Activated T-cell treated with anti-CD3 and anti-CD28 coated beads, Interleukin-2, amount 50 U/mL, for 24 hours (primary cell): ENCODE measurements at regions not wholly inside any gene's neighbourhood (a gene's known extent, or its start where the extent isn't known, plus 50 kb on each side); places are given as distances from the start of the nearest gene placed in this dataset.

Experiments used
- DNase-seq: peaks from one replicate; pipeline ENCODE4 v3.0.0-alpha.2; 2020
- H3K27ac Mint-ChIP-seq: 2 replicates; pipeline ENCODE4 v1.8.0; 2020; ENCODE audit warnings: mild to moderate bottlenecking, mixed read lengths
- H3K27me3 Mint-ChIP-seq: 2 replicates; pipeline ENCODE4 v1.8.0; 2020; ENCODE audit warnings: mixed read lengths
- H3K36me3 Mint-ChIP-seq: 2 replicates; pipeline ENCODE4 v1.8.0; 2020; ENCODE audit warnings: low read depth, mixed read lengths
- H3K4me1 Mint-ChIP-seq: 2 replicates; pipeline ENCODE4 v1.8.0; 2020; ENCODE audit warnings: low read depth, mixed read lengths
- H3K4me3 Mint-ChIP-seq: 2 replicates; pipeline ENCODE4 v1.8.0; 2020; ENCODE audit warnings: mild to moderate bottlenecking, moderate library complexity, mixed read lengths
- H3K9me3 Mint-ChIP-seq: 2 replicates; pipeline ENCODE4 v1.8.0; 2020; ENCODE audit warnings: mixed read lengths

DNA sequence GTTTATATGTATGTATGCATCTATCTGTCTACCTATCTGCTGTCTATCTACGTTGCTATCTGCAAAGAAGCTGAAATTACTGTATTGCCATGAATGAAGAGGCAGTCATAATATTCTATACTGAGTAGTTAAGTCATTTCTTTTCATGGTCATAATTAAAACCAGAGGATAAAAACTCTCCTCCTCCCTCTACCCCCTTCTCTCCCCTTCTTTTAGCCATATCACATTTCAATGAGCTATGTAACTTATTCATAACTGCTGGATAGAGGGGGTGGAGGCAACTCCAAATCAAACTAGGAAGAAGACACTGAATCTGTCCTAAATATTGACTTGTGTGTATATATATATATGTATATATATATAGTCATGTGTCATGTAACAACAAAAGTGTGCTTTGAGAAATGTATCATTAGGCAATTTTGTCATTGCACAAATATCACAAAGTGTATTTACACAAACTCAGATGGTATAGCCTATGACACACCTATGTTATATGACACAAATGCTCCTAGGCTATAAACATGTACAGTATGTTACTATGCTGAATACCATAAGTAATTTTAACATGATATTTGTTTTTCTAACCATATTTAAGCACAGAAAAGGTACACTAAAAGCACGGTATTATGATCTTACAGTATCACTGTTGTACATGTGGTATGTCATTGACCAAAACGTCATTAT is 229.7 kb upstream of the KCNMB2 start:
- Mint-ChIP-seq H3K4me1 (no peaks in the 10 kb centered on the region), H3K36me3 (no peaks in the 10 kb centered on the region), H3K9me3 (no peaks in the 10 kb centered on the region), H3K27me3 (no peaks in the 10 kb centered on the region), H3K27ac (no peak overlapping the region), H3K4me3 (no peak overlapping the region)
- DNase-seq: no peak

GRCh38 chr3:178308771-178309170 is 227.5 kb upstream of the KCNMB2 start:
- H3K4me1 Mint-ChIP-seq: no peaks in the 10 kb centered on the region
- no peaks in the 10 kb centered on the region for H3K9me3 Mint-ChIP-seq
- DNase-seq: no peak
- H3K27ac Mint-ChIP-seq: no peak overlapping the region
- no peaks in the 10 kb centered on the region for H3K27me3 Mint-ChIP-seq
- no peaks in the 10 kb centered on the region for H3K36me3 Mint-ChIP-seq
- no peak overlapping the region for H3K4me3 Mint-ChIP-seq

DNA sequence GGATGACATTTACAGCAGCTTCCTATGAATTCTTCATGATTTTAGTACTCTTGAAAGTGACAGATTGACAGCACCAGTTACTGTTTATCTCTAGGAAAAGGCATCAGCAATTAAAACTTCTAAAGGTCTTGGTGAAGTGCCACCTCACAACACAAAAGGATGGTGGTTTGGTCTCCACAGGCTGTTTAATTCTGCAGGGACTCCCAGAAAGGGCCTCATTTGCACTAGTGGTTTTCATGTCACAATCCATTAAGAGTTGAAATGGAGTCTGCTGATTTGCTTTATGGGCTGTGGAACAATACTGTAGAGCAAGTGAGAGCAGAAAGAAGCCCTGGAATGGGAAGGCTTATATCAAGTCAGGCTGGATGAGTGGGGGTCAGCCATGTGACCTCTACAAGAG is 225.3 kb upstream of the KCNMB2 start:
- no peaks in the 10 kb centered on the region for H3K9me3 Mint-ChIP-seq
- no peaks in the 10 kb centered on the region for H3K27me3 Mint-ChIP-seq
- H3K36me3 Mint-ChIP-seq: no peaks in the 10 kb centered on the region
- H3K4me1 Mint-ChIP-seq: no peaks in the 10 kb centered on the region
- H3K4me3 Mint-ChIP-seq: no peak overlapping the region
- no peak for DNase-seq
- no peak overlapping the region for H3K27ac Mint-ChIP-seq

GRCh38 chr3:178313716-178314115 is 222.5 kb upstream of the KCNMB2 start:
- Mint-ChIP-seq H3K36me3 (no peaks in the 10 kb centered on the region), H3K9me3 (no peaks in the 10 kb centered on the region), H3K27me3 (no peaks in the 10 kb centered on the region), H3K4me3 (no peak overlapping the region), H3K4me1 (no peaks in the 10 kb centered on the region), H3K27ac (no peak overlapping the region)
- DNase-seq: no peak

DNA sequence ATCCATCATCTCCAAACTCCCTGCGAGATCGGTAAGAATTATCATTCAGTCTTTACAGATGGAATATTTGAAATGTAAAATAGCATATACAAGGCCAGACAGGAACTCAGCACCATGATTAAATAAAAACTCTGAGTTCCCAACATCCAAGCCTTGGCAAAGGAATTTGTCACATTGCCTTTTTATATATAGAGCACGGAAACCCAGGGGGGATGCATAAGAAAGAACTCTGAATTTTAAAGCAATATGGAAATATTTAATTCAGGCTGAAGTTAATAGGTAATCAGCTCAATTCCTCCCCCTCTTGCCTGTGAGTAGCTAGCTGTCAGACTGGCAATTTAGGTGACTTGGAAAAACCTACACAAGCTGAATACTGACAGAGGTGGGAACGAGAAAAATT is 217.9 kb upstream of the KCNMB2 start:
- no peaks in the 10 kb centered on the region for H3K9me3 Mint-ChIP-seq
- H3K27me3 Mint-ChIP-seq: no peaks in the 10 kb centered on the region
- H3K27ac Mint-ChIP-seq: no peak overlapping the region
- H3K4me3 Mint-ChIP-seq: no peak overlapping the region
- no peak for DNase-seq
- H3K36me3 Mint-ChIP-seq: no peaks in the 10 kb centered on the region
- no peaks in the 10 kb centered on the region for H3K4me1 Mint-ChIP-seq

DNA sequence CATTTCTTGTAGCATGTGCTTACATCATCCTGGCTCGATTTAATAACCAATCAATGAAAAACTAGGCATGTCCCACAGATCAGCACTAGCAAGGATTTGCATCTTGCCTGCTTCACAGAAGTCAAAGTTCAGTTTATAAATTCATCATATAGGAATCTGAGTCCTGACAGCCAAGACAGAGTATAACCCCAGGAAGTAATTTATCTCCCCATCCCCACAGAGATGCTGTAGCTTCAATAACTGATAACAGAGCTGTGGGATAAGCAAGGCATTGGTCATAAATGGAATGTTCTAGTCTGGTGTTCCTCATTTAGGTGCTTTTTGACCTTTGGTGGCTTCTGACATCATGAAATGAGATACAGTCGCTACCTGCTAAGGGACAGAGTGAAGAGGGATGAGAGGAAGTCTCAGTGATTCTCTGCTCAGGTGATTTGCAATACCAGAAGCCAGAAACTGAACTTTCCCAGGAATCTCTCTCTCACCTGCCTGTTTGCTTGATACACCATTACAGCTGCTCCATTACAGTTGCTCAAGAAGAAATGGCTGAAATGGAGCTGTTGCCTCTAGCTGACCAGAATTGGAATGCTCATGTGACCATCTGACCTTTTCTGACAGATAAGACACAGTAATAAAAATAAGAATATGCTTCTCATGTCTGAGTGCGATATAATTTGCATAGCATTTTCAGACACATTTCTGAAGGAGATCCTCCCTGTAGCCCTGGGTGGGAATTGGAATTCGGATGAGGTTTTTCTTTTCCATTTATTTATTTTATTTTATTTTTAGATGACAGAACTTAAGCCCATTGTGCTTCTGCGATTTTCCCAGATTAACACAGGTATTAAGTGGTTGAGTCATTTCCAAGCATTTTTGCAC is 217.1 kb upstream of the KCNMB2 start:
- H3K9me3 Mint-ChIP-seq: no peaks in the 10 kb centered on the region
- no peak overlapping the region for H3K4me3 Mint-ChIP-seq
- H3K27ac Mint-ChIP-seq: no peak overlapping the region
- H3K4me1 Mint-ChIP-seq: no peaks in the 10 kb centered on the region
- no peak for DNase-seq
- no peaks in the 10 kb centered on the region for H3K36me3 Mint-ChIP-seq
- no peaks in the 10 kb centered on the region for H3K27me3 Mint-ChIP-seq

DNA sequence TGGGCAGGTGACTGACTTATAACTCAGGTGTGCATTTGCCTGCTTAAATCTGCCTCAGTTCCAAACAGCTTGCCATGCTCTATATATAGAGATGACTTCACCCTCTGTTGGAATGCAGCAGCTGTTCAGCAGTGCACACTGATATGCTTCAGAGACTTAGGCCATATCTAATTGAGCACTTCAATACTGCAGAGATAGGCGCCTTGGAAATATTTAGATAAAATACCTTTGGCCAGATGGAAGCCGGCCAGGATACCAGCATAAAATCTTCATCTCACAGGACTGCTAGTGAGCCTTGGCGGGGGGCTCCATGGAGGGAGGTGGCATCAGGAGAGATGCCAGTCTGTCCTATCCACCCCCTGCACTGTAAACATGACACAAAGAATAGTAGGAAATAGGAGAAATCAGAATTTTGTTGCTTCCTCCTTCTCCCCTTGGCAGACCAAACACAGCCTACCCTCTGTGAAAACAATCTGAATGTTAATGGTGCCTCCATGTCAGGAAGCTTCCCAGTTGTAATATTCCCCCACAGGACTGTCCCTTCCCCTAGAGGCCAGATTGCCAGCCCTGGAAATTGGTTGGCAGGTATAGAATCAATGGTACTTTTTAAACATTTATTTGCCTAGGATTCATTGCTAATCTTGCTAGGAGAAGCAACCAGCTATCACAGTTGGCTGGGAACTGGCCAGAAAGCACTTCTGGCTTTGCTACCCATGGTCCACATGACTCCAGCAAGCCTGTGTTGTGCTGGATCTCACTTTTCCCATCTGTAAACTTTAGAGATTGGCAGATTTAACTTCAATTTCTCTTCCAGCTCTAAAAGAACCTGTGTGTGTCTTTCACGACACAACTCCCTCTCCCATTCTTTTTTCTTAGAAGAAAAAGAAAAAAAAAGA is 215.5 kb upstream of the KCNMB2 start:
- no peak for DNase-seq
- Mint-ChIP-seq H3K9me3 (no peaks in the 10 kb centered on the region), H3K4me1 (no peaks in the 10 kb centered on the region), H3K36me3 (no peaks in the 10 kb centered on the region), H3K27ac (no peak overlapping the region), H3K4me3 (no peak overlapping the region), H3K27me3 (no peaks in the 10 kb centered on the region)

- no peak overlapping the region for H3K4me3 Mint-ChIP-seq
- DNase-seq: no peak
- H3K27me3 Mint-ChIP-seq: no peaks in the 10 kb centered on the region
- no peak overlapping the region for H3K27ac Mint-ChIP-seq
- H3K4me1 Mint-ChIP-seq: no peaks in the 10 kb centered on the region
- H3K36me3 Mint-ChIP-seq: no peaks in the 10 kb centered on the region
- no peaks in the 10 kb centered on the region for H3K9me3 Mint-ChIP-seq
Observed at GRCh38 chr3:178324356-178324755, 211.9 kb upstream of the KCNMB2 start.

DNA sequence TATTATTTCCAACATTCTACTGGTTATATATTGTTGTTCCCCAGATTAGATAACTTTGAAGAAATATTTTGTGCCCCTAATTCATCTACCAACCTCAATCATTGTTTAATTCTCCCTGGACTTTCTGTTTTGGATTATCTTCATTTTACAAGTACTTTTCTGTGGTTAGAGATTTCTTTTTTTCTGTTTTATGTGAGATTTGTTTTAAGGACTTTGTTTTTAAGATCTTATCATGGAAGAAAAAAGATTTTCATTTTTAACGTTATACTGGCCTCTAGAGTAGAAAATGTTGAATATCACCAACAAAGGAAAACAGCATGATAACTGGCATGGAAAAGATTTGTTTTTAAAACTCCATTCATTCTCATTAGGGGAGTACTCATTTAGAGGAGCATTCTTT is 210.9 kb upstream of the KCNMB2 start:
- no peaks in the 10 kb centered on the region for H3K27me3 Mint-ChIP-seq
- no peaks in the 10 kb centered on the region for H3K4me1 Mint-ChIP-seq
- DNase-seq: no peak
- H3K27ac Mint-ChIP-seq: no peak overlapping the region
- no peaks in the 10 kb centered on the region for H3K9me3 Mint-ChIP-seq
- H3K36me3 Mint-ChIP-seq: no peaks in the 10 kb centered on the region
- H3K4me3 Mint-ChIP-seq: no peak overlapping the region

DNA sequence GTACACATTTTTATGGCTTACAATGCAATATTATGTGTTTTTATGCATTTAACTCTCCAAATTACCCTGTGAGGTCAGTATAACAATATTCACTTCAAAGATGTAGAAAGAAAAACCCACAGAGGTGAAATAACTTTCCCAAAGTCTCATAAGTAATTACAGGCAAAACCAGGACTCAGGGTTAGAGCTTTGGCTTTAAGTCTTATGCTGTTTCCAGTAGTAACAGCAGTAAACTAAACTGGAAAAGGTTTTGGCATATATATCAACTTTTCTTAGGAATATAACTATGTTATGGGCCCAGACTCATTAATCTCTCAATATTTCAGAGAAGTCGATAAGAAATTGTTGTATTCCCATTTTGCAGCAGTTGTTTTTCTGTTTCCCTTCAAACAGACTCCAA is 206.3 kb upstream of the KCNMB2 start:
- Mint-ChIP-seq H3K9me3 (no peaks in the 10 kb centered on the region), H3K27me3 (no peaks in the 10 kb centered on the region), H3K27ac (no peak overlapping the region), H3K4me3 (no peak overlapping the region), H3K4me1 (no peaks in the 10 kb centered on the region), H3K36me3 (no peaks in the 10 kb centered on the region)
- DNase-seq: no peak

DNA sequence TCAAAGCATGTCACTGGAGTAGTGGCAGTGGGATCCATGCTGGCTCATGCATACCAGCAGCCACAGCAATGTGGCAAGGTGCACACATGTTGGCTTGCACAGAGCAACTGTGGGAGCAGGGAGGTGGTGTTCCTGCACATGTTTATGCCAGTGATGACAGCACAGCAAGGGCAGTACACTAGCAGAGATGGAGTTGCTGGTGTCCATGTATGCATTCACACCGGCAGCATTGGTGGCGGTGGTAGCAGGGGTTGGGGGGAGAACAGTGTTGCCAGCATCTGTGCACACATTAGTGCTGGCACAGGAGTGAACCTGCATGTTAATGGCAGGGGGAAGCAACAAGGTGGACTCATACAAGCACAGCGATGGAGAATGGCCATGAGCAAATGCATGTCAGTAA is 202.0 kb upstream of the KCNMB2 start:
- DNase-seq: no peak
- no peaks in the 10 kb centered on the region for H3K4me1 Mint-ChIP-seq
- no peak overlapping the region for H3K27ac Mint-ChIP-seq
- peaks cover 2% of the 10 kb centered on the region for H3K9me3 Mint-ChIP-seq
- H3K4me3 Mint-ChIP-seq: no peak overlapping the region
- no peaks in the 10 kb centered on the region for H3K36me3 Mint-ChIP-seq
- H3K27me3 Mint-ChIP-seq: no peaks in the 10 kb centered on the region

- H3K9me3 Mint-ChIP-seq: peaks cover 2% of the 10 kb centered on the region
- H3K36me3 Mint-ChIP-seq: no peaks in the 10 kb centered on the region
- DNase-seq: no peak
- no peak overlapping the region for H3K4me3 Mint-ChIP-seq
- H3K27ac Mint-ChIP-seq: no peak overlapping the region
- H3K27me3 Mint-ChIP-seq: no peaks in the 10 kb centered on the region
- no peaks in the 10 kb centered on the region for H3K4me1 Mint-ChIP-seq
Observed at GRCh38 chr3:178336336-178336735, 199.9 kb upstream of the KCNMB2 start.

DNA sequence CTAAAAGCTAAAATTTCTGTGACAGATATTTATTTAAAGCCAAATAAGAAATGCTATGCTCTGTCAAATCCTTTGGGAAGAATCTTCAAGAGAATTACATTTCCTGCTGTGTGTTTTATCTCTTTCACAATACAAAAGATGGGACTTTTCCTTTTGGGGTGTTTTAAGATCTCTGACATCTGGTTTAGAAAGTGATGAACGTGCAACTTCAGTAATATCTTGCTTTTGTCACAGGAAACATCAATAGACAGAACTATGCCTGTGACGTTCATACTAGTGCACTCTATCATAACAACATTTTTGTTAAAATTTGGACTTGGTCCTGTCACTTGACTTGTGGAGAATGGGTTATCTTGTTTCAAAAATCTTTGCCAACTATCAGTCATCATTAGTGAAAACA is 195.7 kb upstream of the KCNMB2 start:
- H3K4me1 Mint-ChIP-seq: no peaks in the 10 kb centered on the region
- no peak for DNase-seq

GRCh38 chr3:178341636-178342035 is 194.6 kb upstream of the KCNMB2 start:
- Mint-ChIP-seq H3K36me3 (no peaks in the 10 kb centered on the region), H3K27ac (no peak overlapping the region), H3K4me3 (no peak overlapping the region), H3K27me3 (no peaks in the 10 kb centered on the region), H3K9me3 (no peaks in the 10 kb centered on the region), H3K4me1 (no peaks in the 10 kb centered on the region)
- no peak for DNase-seq

More for the DNA sequence above, 195.7 kb upstream of the KCNMB2 start:
- no peaks in the 10 kb centered on the region for H3K9me3 Mint-ChIP-seq
- H3K27me3 Mint-ChIP-seq: no peaks in the 10 kb centered on the region
- no peak overlapping the region for H3K4me3 Mint-ChIP-seq
- H3K36me3 Mint-ChIP-seq: no peaks in the 10 kb centered on the region
- no peak overlapping the region for H3K27ac Mint-ChIP-seq
